HG02938 (cell line): ENCODE measurements at regions not wholly inside any gene's neighbourhood (a gene's known extent, or its start where the extent isn't known, plus 50 kb on each side); places are given as distances from the start of the nearest gene placed in this dataset.
"Not testable (repeated sequence)": the region's sequence is repeated elsewhere in the genome, so short reads cannot be mapped to it uniquely, and the experiment has no call there.

ENCODE experiments used
- ATAC-seq: cut with Tn5 transposase; IDR thresholded peaks from one replicate; pipeline ENCODE4 v1.9.1; 2021; ENCODE audit warnings: mild to moderate bottlenecking, moderate library complexity; ENCODE audit not compliant: unreplicated experiment

DNA sequence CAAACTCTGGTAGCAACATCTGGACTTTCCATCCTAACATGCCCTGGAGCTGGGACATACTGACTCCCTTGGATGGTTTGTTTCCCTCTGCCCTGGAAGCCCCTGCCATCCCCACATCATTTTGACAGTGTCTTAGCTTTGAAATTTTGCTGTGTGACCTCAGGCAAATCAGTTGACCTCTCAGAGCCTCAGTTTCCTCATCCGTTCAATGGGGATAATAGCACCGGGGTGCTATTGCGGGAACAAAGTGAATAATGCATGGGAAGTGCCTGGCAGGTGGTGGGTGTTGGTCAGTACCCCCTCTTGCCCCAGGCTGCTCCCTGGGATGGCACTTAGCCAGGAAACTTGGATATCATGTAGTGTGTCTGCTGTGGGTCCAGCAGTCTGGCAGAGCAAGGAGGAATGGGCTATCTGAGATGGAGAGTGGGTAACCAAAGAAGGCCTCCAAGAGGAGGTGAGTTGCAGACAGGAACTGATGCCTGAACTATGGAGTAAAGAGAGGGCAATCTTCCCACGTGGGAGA, 88.6 kb downstream of the MRPL14 start:
- no peak for ATAC-seq

- ATAC-seq, result no peak
These were observed 89.3 kb downstream of the MRPL14 start for GRCh38 chr6:44037847-44038542.

- ATAC-seq, result not testable (repeated sequence)
These were observed 90.0 kb downstream of the MRPL14 start for GRCh38 chr6:44037276-44037675.

DNA sequence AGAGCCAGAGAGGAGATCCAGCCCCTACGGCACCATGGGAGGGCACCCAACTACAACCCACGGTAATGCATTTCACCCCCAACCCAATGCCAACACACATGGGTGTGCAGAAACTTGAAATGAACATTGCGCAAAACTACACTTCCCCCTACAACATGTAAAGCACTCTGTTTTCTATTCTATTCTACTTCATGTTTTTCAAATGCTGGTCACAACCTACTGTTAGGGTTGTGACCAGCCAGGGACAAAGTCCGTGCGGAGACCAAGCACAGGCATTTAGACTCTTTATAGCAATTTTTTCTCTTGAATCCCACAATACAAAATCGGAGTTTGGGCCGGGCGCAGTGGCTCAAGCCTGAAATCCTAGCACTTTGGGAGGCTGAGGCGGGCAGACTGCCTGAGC, 90.6 kb downstream of the MRPL14 start:
- ATAC-seq, result no peak

DNA sequence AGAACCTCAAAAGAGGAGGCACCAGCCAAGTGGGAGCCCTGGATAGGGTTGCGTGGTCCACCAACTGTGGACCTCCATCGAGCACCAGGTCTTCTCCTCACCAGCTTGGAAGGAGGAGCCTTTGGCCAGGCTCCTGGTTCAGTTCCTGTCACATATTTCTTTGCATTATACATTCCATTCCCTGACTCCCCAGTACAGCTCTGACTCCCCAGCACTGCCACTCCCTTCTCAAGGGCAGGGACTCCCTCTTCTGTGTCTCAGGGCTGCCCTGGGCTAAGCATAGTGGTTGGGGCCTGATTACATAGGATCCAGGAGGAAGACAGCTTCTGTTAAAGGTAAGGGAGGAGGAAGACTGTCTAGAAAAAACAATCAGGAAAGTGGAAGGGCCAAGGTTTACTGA, 91.1 kb downstream of the MRPL14 start:
- no peak for ATAC-seq

DNA sequence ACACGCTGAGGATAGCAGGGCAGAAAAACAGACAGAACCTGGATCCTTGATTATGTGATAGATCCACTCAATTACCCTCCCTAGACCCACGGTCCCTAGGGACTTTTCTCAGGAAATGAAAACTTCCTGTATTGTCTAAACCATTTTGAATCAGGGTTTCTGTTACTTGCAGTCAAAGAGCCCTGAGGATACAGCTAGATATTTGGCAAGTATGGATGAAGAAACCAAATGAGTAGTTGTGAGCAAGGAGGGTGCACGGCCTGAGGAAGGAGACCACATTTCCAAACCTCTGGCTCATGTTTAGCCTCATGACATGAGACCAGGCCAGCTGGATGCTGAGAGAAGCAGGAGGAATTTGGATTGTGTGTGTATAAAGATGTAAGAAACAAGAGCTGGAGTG, 91.6 kb downstream of the MRPL14 start:
- ATAC-seq, result no peak

DNA sequence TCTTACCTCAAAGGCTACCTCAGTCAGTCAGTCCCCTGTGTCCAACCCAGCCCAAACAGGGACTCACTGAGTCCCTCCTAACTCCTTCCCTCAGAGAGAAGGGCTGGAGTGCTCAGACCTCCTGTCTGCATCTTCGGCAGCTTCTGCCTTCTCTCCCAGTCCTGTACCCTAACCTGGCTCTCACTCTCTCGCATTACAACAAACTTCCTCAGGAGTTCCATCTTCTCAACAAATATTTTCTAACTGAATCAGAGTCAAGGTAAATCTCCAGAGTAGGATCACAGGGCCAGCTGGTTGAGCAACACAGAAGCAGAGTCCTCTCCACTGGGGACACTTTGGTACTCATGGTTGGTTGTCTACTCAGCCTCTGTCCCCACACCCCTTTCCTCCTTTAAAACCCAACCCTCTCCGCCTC, 92.3 kb downstream of the MRPL14 start:
- no peak for ATAC-seq

GRCh38 chr6:44034391-44034861, 92.8 kb downstream of the MRPL14 start:
- ATAC-seq, result no peak

- ATAC-seq, result no peak
These were observed 96.3 kb downstream of the MRPL14 start for GRCh38 chr6:44030812-44031454.

GRCh38 chr6:44029444-44030185, 97.6 kb downstream of the MRPL14 start:
- no peak for ATAC-seq

DNA sequence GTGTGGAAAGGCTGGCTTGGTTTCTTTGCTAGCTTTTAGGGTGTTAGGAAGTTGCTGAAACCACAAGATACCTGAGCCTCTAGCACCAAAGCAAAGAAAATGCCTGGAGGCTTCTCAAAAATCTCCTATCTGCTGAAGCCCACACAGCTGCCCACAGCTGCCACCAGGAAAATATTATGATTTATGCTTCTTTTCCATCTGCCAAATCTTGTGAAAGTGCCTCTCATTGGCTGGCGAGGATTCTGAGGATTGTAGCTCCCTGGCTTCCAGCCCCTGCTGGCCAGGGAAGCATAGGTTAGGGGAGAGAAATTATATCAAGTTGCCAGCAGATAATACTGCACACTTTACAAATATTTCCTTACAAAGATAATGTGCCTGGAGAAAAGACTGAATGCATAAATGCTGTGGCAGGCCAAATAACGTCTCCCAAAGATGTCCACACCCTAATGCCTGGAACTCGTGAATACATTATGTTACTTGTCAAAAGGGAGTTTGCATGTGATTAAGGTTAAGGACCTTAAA, 98.4 kb downstream of the MRPL14 start:
- no peak for ATAC-seq

DNA sequence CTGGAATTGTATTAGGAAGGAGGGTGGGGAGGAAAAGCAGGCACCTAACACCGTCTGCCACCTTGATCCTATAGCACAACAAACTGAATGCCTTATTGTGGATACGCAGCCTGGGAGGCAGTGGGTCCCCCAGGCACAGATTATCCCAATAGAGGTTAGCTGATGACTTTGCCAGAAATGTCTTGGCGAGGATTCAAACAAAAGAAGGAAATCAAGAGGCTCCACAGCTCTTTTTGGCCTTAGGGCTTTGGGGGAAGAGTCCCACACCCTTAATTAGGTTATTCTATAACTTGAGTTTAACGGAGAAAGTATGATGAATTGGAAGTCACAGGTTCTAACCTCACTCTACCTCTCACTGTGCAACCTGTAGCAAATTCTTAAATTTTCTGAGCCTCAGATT, 102.0 kb downstream of the MRPL14 start:
- ATAC-seq, result no peak

DNA sequence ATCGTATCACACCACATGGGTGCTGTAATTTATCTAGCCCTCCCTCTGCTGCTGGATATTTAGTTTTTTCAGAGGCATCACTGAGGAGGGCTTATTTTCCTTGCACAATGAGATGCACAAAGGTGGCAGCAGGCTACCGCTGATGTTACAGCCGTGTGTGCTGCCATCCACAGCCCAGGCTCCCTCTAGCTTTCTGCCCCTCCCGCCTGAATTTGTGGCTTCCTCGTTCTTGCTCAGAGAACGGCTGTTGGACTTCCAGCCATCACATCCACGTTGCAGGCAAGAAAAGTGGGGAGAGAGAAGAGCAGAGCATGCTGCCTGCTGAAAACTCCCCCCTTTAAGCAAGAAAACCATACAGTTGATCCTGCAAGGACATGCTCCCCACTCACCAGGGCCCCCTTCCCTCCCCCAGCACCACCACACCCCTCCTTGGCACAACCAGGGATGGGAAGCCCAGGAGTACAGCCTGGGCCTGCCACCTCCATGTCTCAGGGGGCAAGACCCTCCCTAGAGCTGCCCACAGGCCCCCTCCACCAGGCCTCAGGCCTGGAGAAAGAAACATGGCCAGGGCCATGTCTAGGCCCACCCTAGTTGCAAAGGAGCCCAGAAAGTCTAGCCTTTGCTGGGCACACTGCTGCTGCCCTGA, 102.6 kb downstream of the MRPL14 start:
- ATAC-seq, result no peak

- ATAC-seq, result no peak
These were observed 103.4 kb downstream of the MRPL14 start for GRCh38 chr6:44023586-44024454.

DNA sequence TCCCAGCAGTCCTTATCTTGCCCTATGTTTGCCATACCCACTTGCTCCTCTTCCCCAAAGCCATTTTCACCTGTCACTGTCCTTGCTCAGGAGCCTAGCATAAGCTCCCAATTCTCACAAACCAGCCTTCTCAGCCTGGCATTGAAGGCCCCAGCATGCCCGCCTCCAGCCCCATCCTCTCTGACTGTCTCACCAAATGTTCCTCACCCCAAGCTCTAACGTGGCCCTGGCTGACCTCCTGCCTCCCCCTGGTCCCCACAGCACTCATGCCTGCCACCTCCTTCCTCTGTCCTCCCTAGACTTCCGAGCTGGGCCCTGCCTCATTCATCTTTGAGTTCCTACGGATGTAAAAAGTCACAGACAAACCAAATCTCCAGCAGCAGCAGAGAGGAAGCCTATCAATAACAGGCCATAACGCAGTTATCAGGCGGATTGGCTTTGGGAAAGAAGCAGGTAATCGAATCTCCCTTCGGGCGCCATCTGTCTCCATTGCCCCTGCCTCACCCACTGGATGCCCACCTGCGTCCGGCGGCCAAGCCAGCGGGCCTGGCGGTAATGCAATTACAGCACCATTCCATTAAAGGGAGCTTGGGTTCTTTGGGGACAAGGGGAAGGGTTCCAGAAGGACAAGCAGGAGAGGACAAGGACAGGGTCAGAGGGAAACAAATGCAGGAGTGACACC, 104.4 kb downstream of the MRPL14 start:
- ATAC-seq, result no peak

GRCh38 chr6:44022296-44022661, 105.0 kb downstream of the MRPL14 start:
- no peak for ATAC-seq

DNA sequence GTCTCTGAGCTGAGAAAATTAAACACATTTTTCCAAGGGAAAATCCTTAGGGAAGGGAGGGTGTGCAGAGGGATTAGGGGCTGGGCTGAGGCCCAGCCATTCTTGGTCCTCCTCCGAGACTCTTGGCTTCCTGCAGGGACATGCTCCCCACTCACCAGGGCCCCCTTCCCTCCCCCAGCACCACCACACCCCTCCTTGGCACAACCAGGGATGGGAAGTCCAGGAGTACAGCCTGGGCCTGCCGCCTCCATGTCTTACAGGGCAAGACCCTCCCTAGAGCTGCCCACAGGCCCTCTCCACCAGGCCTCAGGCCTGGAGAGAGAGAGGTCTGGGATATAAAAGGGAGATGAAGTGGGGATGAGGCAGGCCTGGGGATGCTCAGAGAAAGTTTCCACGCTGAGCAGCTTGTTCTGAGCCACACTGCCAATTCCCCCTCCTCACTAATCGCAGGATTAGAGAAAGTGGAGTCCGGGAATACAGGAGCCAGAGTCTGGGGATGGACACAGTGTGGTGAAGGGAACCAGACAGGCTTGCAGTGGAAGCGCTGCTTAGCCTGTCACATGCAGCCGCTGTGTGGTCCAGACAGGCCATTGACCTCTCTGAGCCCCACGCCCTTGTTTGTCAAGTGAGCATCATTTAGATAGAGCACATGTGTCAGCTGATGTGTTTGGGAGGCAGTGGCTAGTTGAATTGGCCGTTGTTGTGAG, 105.5 kb downstream of the MRPL14 start:
- ATAC-seq, result no peak

GRCh38 chr6:44020664-44021425, 106.4 kb downstream of the MRPL14 start:
- no peak for ATAC-seq
